Erythroblast (primary cell): ENCODE measurements at regions not wholly inside any gene's neighbourhood (a gene's known extent, or its start where the extent isn't known, plus 50 kb on each side); places are given as distances from the start of the nearest gene placed in this dataset.

Experiments used
- GATA1 ChIP-seq: IDR thresholded peaks from 2 replicates; pipeline ENCODE4 v1.6.1; 2011; ENCODE audit warnings: low read depth, mild to moderate bottlenecking, control low read depth, low read length, moderate library complexity
- POLR2A ChIP-seq: IDR thresholded peaks from 2 replicates; pipeline ENCODE4 v1.6.1; 2011; ENCODE audit warnings: mild to moderate bottlenecking, low read length

GRCh38 chr15:39419651-39420050 lies 161.2 kb upstream of the THBS1 start:
- TF ChIP-seq POLR2A (no peak), GATA1 (no peak)
